Brain microvascular endothelial cell (primary cell): ENCODE measurements at regions not wholly inside any gene's neighbourhood (a gene's known extent, or its start where the extent isn't known, plus 50 kb on each side); places are given as distances from the start of the nearest gene placed in this dataset.

Source experiments
- DNase-seq: peaks from one replicate; pipeline ENCODE4 v3.0.0-alpha.2; 2020
- H3K27ac ChIP-seq: fragments of 250-450 bp; sonication (Bioruptor Pico); 2 replicates; pipeline ENCODE4 v1.5.1; 2020; ENCODE audit warnings: mild to moderate bottlenecking, moderate library complexity
- H3K27me3 ChIP-seq: fragments of 250-450 bp; sonication (Bioruptor Pico); replicated peaks from 2 replicates; pipeline ENCODE4 v1.5.1; 2020; ENCODE audit warnings: mild to moderate bottlenecking
- H3K36me3 ChIP-seq: fragments of 250-450 bp; sonication (Bioruptor Pico); replicated peaks from 2 replicates; pipeline ENCODE4 v1.5.1; 2020; ENCODE audit warnings: mild to moderate bottlenecking
- H3K4me3 ChIP-seq: 2 replicates; pipeline ENCODE4 v1.5.1; 2011; ENCODE audit warnings: low read depth, mild to moderate bottlenecking, control low read depth, low read length, moderate library complexity
- in situ Hi-C: cut with HindIII; loops from 2 replicates; pipeline ENCODE4 v1.10.0; 2017; ENCODE audit warnings: low sequenced_read_pairs, low pct_ligation_motif_present
- TF ChIP-seq, protein P1 (sequence below): IDR thresholded peaks from 2 replicates; pipeline ENCODE4 v1.5.1; 2011; ENCODE audit warnings: low read depth, mild to moderate bottlenecking, moderate library complexity, low read length, control low read depth, inconsistent platforms; ENCODE audit errors: missing control alignments

DNA sequence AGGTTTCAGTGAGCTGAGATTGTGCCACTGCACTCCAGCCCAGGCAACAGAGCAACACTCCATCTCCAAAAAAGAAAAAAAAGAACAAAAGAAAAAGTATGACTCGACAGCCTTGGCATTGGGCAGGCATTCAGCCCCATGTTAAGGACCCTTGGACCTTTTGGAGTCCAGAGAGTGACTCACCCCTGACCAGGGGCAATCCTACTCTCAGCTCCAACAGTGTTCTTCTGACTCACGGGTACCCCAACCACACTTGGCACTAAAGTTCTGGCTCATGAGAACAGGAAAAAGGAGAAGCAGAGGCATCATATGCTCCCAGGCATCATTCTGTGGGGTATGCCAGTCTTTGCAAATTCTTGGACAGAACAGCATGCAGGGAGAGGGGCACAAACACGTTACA lies 252.4 kb upstream of the HES1 start:
- in situ Hi-C loops = no loop called here
- no peak overlapping the region for H3K27ac ChIP-seq
- TF ChIP-seq, protein P1, sequence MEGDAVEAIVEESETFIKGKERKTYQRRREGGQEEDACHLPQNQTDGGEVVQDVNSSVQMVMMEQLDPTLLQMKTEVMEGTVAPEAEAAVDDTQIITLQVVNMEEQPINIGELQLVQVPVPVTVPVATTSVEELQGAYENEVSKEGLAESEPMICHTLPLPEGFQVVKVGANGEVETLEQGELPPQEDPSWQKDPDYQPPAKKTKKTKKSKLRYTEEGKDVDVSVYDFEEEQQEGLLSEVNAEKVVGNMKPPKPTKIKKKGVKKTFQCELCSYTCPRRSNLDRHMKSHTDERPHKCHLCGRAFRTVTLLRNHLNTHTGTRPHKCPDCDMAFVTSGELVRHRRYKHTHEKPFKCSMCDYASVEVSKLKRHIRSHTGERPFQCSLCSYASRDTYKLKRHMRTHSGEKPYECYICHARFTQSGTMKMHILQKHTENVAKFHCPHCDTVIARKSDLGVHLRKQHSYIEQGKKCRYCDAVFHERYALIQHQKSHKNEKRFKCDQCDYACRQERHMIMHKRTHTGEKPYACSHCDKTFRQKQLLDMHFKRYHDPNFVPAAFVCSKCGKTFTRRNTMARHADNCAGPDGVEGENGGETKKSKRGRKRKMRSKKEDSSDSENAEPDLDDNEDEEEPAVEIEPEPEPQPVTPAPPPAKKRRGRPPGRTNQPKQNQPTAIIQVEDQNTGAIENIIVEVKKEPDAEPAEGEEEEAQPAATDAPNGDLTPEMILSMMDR = no peak
- H3K4me3 ChIP-seq = no peak overlapping the region
- peaks cover 52% of the 10 kb centered on the region for H3K27me3 ChIP-seq
- no peaks in the 10 kb centered on the region for H3K36me3 ChIP-seq
- no peak for DNase-seq

GRCh38 chr3:193884027-193884426 lies 251.9 kb upstream of the HES1 start:
- Histone ChIP-seq H3K27ac (no peak overlapping the region), H3K27me3 (peaks cover 47% of the 10 kb centered on the region), H3K4me3 (no peak overlapping the region), H3K36me3 (no peaks in the 10 kb centered on the region)
- TF ChIP-seq, protein P1 = no peak
- in situ Hi-C loops = no loop called here
- DNase-seq = no peak

DNA sequence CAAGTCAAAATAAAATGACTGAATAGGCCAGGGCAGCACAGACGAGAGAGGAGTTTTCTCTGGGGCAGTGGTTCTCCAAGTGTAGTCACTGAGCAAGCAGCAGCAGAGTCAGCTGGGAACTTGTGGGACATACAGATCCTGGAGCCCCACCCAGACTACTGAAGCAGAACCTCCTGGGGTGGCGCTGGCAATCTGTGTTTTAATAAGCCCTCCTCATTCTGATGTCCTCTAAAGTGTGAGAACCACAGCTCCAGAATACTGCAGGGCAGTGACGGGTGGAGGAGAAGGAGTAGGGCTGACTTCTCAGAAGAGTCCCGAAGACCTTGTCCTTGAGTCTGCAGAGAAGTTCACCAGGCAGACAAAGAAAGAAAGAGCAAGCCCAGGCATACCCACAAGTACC lies 251.3 kb upstream of the HES1 start:
- in situ Hi-C loops = no loop called here
- Histone ChIP-seq H3K27me3 (peaks cover 43% of the 10 kb centered on the region), H3K27ac (no peak overlapping the region), H3K36me3 (no peaks in the 10 kb centered on the region), H3K4me3 (no peak overlapping the region)
- DNase-seq = no peak
- TF ChIP-seq, protein P1 = no peak

GRCh38 chr3:193885832-193886231 lies 250.1 kb upstream of the HES1 start:
- in situ Hi-C loops = no loop called here
- DNase-seq = no peak
- TF ChIP-seq, protein P1 = no peak
- no peaks in the 10 kb centered on the region for H3K36me3 ChIP-seq
- no peak overlapping the region for H3K4me3 ChIP-seq
- H3K27ac ChIP-seq = no peak overlapping the region
- peaks cover 39% of the 10 kb centered on the region for H3K27me3 ChIP-seq

GRCh38 chr3:193890016-193890897 lies 245.7 kb upstream of the HES1 start:
- in situ Hi-C loops = no loop called here
- Histone ChIP-seq H3K4me3 (no peak overlapping the region), H3K27ac (no peak overlapping the region), H3K27me3 (peaks cover 14% of the 10 kb centered on the region), H3K36me3 (no peaks in the 10 kb centered on the region)
- TF ChIP-seq, protein P1 = no peak
- no peak for DNase-seq
